ENCODE measurements at regions not wholly inside any gene's neighbourhood (a gene's known extent, or its start where the extent isn't known, plus 50 kb on each side); places are given as distances from the start of the nearest gene placed in this dataset.

GRCh38 chr3:87072446-87072845 is 81.5 kb upstream of the VGLL3 start:
- no peak for TF ChIP-seq E2F5 (CRISPR knock-in tag; conservative IDR thresholded peaks at IDR 0.05)
- no peak for TF ChIP-seq HNRNPL (IDR thresholded peaks at IDR 0.05; ENCODE audit: low read depth, low read length)
- no peak for TF ChIP-seq PAF1 (CRISPR knock-in tag; IDR thresholded peaks at IDR 0.05)
- no peak for TF ChIP-seq ZNF629 (CRISPR knock-in tag; conservative IDR thresholded peaks at IDR 0.05)
- TF ChIP-seq SRSF9 (IDR thresholded peaks at IDR 0.05; ENCODE audit: borderline replicate concordance, insufficient read depth, low read depth, low read length, poor library complexity, severe bottlenecking) = no peak
- TF ChIP-seq ZSCAN29 (CRISPR knock-in tag; conservative IDR thresholded peaks at IDR 0.05) = no peak
- no peak for TF ChIP-seq RERE (CRISPR knock-in tag; IDR thresholded peaks at IDR 0.05; ENCODE audit: low read depth)
- no peak for TF ChIP-seq MAF1 (CRISPR knock-in tag; IDR thresholded peaks at IDR 0.05; ENCODE audit: borderline replicate concordance)
- no peak for TF ChIP-seq CBFB (CRISPR knock-in tag; IDR thresholded peaks at IDR 0.05)
- TF ChIP-seq ZFYVE20 (CRISPR knock-in tag; IDR thresholded peaks at IDR 0.05; ENCODE audit: borderline replicate concordance, low read depth) = no peak
- no peak for TF ChIP-seq ZMAT3 (CRISPR knock-in tag; conservative IDR thresholded peaks at IDR 0.05)
- TF ChIP-seq AGO2 (optimal IDR thresholded peaks at IDR 0.05; ENCODE audit: low read depth, low read length) = no peak
- no peak for TF ChIP-seq ZNF234 (CRISPR knock-in tag; conservative IDR thresholded peaks at IDR 0.05)
- TF ChIP-seq, protein P1, sequence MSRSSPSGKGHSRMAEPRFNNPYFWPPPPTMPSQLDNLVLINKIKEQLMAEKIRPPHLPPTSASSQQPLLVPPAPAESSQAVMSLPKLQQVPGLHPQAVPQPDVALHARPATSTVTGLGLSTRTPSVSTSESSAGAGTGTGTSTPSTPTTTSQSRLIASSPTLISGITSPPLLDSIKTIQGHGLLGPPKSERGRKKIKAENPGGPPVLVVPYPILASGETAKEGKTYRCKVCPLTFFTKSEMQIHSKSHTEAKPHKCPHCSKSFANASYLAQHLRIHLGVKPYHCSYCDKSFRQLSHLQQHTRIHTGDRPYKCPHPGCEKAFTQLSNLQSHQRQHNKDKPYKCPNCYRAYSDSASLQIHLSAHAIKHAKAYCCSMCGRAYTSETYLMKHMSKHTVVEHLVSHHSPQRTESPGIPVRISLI (CRISPR knock-in tag; IDR thresholded peaks at IDR 0.05; ENCODE audit: borderline replicate concordance) = no peak
- TF ChIP-seq MYC (CRISPR knock-in tag; IDR thresholded peaks at IDR 0.05; ENCODE audit: borderline replicate concordance) = no peak
- no peak for TF ChIP-seq ZFP82 (CRISPR knock-in tag; IDR thresholded peaks at IDR 0.05; ENCODE audit: borderline replicate concordance)
- Histone ChIP-seq H3K36me3 (replicated peaks in 1 of 2; ENCODE audit: control insufficient read depth in 1 of 2, insufficient read depth in 2 of 2, low read length in 2 of 2) (no peaks in the 10 kb centered on the region), H3K27me3 (ENCODE audit: control insufficient read depth in 1 of 2, insufficient read depth in 2 of 2, low read length in 2 of 2) (no peaks in the 10 kb centered on the region), H3K4me3 (replicated peaks in 1 of 3; ENCODE audit: insufficient read depth in 1 of 3, low read depth in 2 of 3, low read length in 3 of 3) (no peak overlapping the region), H3K9me3 (ENCODE audit: low read length) (no peaks in the 10 kb centered on the region), H3K79me2 (ENCODE audit: insufficient read depth, low read length) (no peaks in the 10 kb centered on the region), H3K9ac (ENCODE audit: insufficient read depth, low read depth, low read length) (no peak overlapping the region), H3K4me1 (ENCODE audit: insufficient read depth, low read length) (no peaks in the 10 kb centered on the region), H4K20me1 (ENCODE audit: insufficient read depth, low read length) (no peaks in the 10 kb centered on the region), H2AFZ (ENCODE audit: low read length) (no peak overlapping the region), H3K4me2 (ENCODE audit: low read depth, low read length) (no peak overlapping the region), H3K27ac (ENCODE audit: extremely low read length, insufficient read depth, low read length) (no peak overlapping the region)
- DNase-seq (ENCODE audit: low spot score) (no peak), ATAC-seq (no peak), FAIRE-seq (no peak)
- CTCF ChIA-PET (ENCODE audit: low intra/inter-chr PET ratio, low total read pairs) = no interaction called here
- BruUV-seq (replicated peaks) = no TSS peak
- in situ Hi-C loops (cut with HindIII; ENCODE audit: extremely low pct_ligation_motif_present, low pct_unique_long_range_greater_than_20kb) = no loop called here
- intact Hi-C loops (cut with micrococcal nuclease; ENCODE audit: unreplicated experiment) = no loop called here
- POLR2A ChIA-PET = no interaction called here
